ENCODE measurements at regions not wholly inside any gene's neighbourhood (a gene's known extent, or its start where the extent isn't known, plus 50 kb on each side); places are given as distances from the start of the nearest gene placed in this dataset.

GRCh38 chr7:156585025-156585648 lies 55.4 kb upstream of the RNF32 start:
- Histone ChIP-seq H4K20me1 (ENCODE audit: insufficient read depth, low read length) (no peaks in the 10 kb centered on the region), H3K9ac (ENCODE audit: insufficient read depth, low read depth, low read length) (no peak overlapping the region), H3K27ac (ENCODE audit: extremely low read length, insufficient read depth, low read length) (no peak overlapping the region), H3K36me3 (replicated peaks in 1 of 2; ENCODE audit: control insufficient read depth in 1 of 2, insufficient read depth in 2 of 2, low read length in 2 of 2) (no peaks in the 10 kb centered on the region), H3K9me3 (ENCODE audit: low read length) (no peaks in the 10 kb centered on the region), H3K4me2 (ENCODE audit: low read depth, low read length) (no peak overlapping the region), H3K79me2 (ENCODE audit: insufficient read depth, low read length) (no peaks in the 10 kb centered on the region), H2AFZ (ENCODE audit: low read length) (no peak overlapping the region), H3K4me3 (replicated peaks in 1 of 3; ENCODE audit: insufficient read depth in 1 of 3, low read depth in 2 of 3, low read length in 3 of 3) (no peak overlapping the region), H3K4me1 (ENCODE audit: insufficient read depth, low read length) (peaks cover 11% of the 10 kb centered on the region; the same call in 1 of the 2 replicates), H3K27me3 (ENCODE audit: control insufficient read depth in 1 of 2, insufficient read depth in 2 of 2, low read length in 2 of 2) (no peaks in the 10 kb centered on the region)
- no peak for DNase-seq (ENCODE audit: low spot score)
- no peak for FAIRE-seq
- CTCF ChIA-PET (ENCODE audit: low intra/inter-chr PET ratio, low total read pairs): no interaction called here
- no TSS peak for BruUV-seq (replicated peaks)
- WGBS (ENCODE audit: low lambda C conversion rate): 94% methylated on average over 6 of the region's 6 CpGs
- in situ Hi-C loops (cut with HindIII; ENCODE audit: extremely low pct_ligation_motif_present, low pct_unique_long_range_greater_than_20kb) (no loop called here), intact Hi-C loops (cut with micrococcal nuclease; ENCODE audit: unreplicated experiment) (no loop called here)
- ATAC-seq: no peak
- POLR2A ChIA-PET: no interaction called here
- no peak for TF ChIP-seq NKX3-1 (CRISPR knock-in tag; IDR thresholded peaks at IDR 0.05)
- TF ChIP-seq PPARG (CRISPR knock-in tag; conservative IDR thresholded peaks at IDR 0.05): no peak
- no peak for TF ChIP-seq ZNF737 (CRISPR knock-in tag; IDR thresholded peaks at IDR 0.05; ENCODE audit: borderline replicate concordance)
- TF ChIP-seq CENPT (CRISPR knock-in tag; IDR thresholded peaks at IDR 0.05; ENCODE audit: low read depth): no peak
- no peak for TF ChIP-seq ZNF646 (CRISPR knock-in tag; IDR thresholded peaks at IDR 0.05)
- TF ChIP-seq BATF2 (CRISPR knock-in tag; IDR thresholded peaks at IDR 0.05): no peak
- TF ChIP-seq ZKSCAN5 (CRISPR knock-in tag; IDR thresholded peaks at IDR 0.05): no peak

Measured in HepG2 (cell line).